B cell (primary cell): ENCODE measurements at regions not wholly inside any gene's neighbourhood (a gene's known extent, or its start where the extent isn't known, plus 50 kb on each side); places are given as distances from the start of the nearest gene placed in this dataset.

Source experiments
- EZH2 ChIP-seq: IDR thresholded peaks from 2 replicates; pipeline ENCODE4 v1.6.1; 2012; ENCODE audit warnings: borderline replicate concordance, low read depth, mild to moderate bottlenecking, moderate library complexity, low read length; ENCODE audit not compliant: insufficient read depth, poor library complexity, severe bottlenecking
- TF ChIP-seq, protein P1 (sequence below): fragments of 200-600 bp; IDR thresholded peaks from one replicate; pipeline ENCODE4 v1.8.0; 2022; ENCODE audit warnings: antibody characterized with exemption, mild to moderate bottlenecking

DNA sequence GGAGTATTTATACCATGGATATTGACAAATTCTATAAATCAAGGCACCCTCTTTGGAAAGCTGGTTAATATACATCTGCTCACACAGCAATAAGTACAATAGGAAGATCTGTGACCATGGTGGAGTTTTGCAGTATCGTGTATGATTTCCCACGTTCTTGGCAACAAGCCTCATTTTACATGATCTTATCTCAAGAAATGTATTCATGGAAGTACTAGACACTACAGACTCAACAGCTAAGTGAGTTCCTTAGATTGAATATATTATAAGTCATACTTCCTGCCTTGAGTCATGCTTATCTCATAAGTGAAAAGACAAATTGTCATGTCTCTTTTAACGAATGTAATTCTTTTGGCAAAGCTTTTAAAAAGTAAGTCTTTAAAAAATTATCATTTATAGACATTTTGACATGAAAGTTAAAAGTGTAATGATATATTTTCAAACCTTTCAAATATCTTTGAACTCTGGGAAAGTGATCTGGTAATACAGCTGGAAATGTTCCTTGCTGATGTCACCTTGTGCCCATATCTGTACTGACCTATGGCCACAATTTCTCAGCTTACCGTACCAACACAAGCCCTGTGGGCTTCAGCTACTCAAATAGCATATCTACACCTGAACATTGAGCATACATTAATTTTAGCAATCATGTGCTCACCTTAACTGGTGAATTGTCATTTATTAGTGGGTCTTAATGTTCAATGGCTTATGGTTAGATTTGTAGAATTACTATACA, 130.3 kb upstream of the TMC3 start:
- TF ChIP-seq, protein P1, sequence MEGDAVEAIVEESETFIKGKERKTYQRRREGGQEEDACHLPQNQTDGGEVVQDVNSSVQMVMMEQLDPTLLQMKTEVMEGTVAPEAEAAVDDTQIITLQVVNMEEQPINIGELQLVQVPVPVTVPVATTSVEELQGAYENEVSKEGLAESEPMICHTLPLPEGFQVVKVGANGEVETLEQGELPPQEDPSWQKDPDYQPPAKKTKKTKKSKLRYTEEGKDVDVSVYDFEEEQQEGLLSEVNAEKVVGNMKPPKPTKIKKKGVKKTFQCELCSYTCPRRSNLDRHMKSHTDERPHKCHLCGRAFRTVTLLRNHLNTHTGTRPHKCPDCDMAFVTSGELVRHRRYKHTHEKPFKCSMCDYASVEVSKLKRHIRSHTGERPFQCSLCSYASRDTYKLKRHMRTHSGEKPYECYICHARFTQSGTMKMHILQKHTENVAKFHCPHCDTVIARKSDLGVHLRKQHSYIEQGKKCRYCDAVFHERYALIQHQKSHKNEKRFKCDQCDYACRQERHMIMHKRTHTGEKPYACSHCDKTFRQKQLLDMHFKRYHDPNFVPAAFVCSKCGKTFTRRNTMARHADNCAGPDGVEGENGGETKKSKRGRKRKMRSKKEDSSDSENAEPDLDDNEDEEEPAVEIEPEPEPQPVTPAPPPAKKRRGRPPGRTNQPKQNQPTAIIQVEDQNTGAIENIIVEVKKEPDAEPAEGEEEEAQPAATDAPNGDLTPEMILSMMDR: no peak
- no peak for TF ChIP-seq EZH2
